H1 (cell line): ENCODE measurements at regions not wholly inside any gene's neighbourhood (a gene's known extent, or its start where the extent isn't known, plus 50 kb on each side); places are given as distances from the start of the nearest gene placed in this dataset.

Experiments used
- ASH2L ChIP-seq: fragments of 200-600, 300-600 bp; sonication (generic); IDR thresholded peaks from one replicate; pipeline ENCODE4 v1.7.1; 2017; ENCODE audit warnings: low read length
- CTBP2 ChIP-seq: IDR thresholded peaks from 2 replicates; pipeline ENCODE4 v1.7.0; 2011; ENCODE audit warnings: borderline replicate concordance, mild to moderate bottlenecking, moderate library complexity, mixed read lengths, low read length; ENCODE audit not compliant: insufficient read depth, insufficient read length
- GABPA ChIP-seq: IDR thresholded peaks from 2 replicates; pipeline ENCODE4 v1.6.1; 2011; ENCODE audit warnings: mild to moderate bottlenecking, low read length, moderate library complexity, borderline replicate concordance; ENCODE audit not compliant: insufficient read depth
- GTF2F1 ChIP-seq: IDR thresholded peaks from 2 replicates; pipeline ENCODE4 v1.6.1; 2012; ENCODE audit warnings: low read depth, low read length, improper control_type of control experiment, borderline replicate concordance
- KDM1A ChIP-seq: fragments of 200-600, 300-600 bp; sonication (generic); IDR thresholded peaks from 2 replicates; pipeline ENCODE4 v1.7.1; 2016; ENCODE audit warnings: mild to moderate bottlenecking, low read length, borderline replicate concordance
- TF ChIP-seq, protein P1 (sequence below): fragments of 300-600 bp; sonication (generic); IDR thresholded peaks from 2 replicates; pipeline ENCODE4 v1.7.1; 2012; ENCODE audit warnings: low read length, moderate library complexity, mild to moderate bottlenecking, inconsistent platforms; ENCODE audit not compliant: insufficient replicate concordance
- TF ChIP-seq, protein P2 (sequence below): IDR thresholded peaks from 2 replicates; pipeline ENCODE4 v1.6.1; 2012; ENCODE audit warnings: inconsistent platforms
- TF ChIP-seq, protein P3 (sequence below): IDR thresholded peaks from 2 replicates; pipeline ENCODE4 v1.6.1; 2011; ENCODE audit warnings: low read depth, mild to moderate bottlenecking, low read length; ENCODE audit not compliant: insufficient read depth

- TF ChIP-seq, protein P1, sequence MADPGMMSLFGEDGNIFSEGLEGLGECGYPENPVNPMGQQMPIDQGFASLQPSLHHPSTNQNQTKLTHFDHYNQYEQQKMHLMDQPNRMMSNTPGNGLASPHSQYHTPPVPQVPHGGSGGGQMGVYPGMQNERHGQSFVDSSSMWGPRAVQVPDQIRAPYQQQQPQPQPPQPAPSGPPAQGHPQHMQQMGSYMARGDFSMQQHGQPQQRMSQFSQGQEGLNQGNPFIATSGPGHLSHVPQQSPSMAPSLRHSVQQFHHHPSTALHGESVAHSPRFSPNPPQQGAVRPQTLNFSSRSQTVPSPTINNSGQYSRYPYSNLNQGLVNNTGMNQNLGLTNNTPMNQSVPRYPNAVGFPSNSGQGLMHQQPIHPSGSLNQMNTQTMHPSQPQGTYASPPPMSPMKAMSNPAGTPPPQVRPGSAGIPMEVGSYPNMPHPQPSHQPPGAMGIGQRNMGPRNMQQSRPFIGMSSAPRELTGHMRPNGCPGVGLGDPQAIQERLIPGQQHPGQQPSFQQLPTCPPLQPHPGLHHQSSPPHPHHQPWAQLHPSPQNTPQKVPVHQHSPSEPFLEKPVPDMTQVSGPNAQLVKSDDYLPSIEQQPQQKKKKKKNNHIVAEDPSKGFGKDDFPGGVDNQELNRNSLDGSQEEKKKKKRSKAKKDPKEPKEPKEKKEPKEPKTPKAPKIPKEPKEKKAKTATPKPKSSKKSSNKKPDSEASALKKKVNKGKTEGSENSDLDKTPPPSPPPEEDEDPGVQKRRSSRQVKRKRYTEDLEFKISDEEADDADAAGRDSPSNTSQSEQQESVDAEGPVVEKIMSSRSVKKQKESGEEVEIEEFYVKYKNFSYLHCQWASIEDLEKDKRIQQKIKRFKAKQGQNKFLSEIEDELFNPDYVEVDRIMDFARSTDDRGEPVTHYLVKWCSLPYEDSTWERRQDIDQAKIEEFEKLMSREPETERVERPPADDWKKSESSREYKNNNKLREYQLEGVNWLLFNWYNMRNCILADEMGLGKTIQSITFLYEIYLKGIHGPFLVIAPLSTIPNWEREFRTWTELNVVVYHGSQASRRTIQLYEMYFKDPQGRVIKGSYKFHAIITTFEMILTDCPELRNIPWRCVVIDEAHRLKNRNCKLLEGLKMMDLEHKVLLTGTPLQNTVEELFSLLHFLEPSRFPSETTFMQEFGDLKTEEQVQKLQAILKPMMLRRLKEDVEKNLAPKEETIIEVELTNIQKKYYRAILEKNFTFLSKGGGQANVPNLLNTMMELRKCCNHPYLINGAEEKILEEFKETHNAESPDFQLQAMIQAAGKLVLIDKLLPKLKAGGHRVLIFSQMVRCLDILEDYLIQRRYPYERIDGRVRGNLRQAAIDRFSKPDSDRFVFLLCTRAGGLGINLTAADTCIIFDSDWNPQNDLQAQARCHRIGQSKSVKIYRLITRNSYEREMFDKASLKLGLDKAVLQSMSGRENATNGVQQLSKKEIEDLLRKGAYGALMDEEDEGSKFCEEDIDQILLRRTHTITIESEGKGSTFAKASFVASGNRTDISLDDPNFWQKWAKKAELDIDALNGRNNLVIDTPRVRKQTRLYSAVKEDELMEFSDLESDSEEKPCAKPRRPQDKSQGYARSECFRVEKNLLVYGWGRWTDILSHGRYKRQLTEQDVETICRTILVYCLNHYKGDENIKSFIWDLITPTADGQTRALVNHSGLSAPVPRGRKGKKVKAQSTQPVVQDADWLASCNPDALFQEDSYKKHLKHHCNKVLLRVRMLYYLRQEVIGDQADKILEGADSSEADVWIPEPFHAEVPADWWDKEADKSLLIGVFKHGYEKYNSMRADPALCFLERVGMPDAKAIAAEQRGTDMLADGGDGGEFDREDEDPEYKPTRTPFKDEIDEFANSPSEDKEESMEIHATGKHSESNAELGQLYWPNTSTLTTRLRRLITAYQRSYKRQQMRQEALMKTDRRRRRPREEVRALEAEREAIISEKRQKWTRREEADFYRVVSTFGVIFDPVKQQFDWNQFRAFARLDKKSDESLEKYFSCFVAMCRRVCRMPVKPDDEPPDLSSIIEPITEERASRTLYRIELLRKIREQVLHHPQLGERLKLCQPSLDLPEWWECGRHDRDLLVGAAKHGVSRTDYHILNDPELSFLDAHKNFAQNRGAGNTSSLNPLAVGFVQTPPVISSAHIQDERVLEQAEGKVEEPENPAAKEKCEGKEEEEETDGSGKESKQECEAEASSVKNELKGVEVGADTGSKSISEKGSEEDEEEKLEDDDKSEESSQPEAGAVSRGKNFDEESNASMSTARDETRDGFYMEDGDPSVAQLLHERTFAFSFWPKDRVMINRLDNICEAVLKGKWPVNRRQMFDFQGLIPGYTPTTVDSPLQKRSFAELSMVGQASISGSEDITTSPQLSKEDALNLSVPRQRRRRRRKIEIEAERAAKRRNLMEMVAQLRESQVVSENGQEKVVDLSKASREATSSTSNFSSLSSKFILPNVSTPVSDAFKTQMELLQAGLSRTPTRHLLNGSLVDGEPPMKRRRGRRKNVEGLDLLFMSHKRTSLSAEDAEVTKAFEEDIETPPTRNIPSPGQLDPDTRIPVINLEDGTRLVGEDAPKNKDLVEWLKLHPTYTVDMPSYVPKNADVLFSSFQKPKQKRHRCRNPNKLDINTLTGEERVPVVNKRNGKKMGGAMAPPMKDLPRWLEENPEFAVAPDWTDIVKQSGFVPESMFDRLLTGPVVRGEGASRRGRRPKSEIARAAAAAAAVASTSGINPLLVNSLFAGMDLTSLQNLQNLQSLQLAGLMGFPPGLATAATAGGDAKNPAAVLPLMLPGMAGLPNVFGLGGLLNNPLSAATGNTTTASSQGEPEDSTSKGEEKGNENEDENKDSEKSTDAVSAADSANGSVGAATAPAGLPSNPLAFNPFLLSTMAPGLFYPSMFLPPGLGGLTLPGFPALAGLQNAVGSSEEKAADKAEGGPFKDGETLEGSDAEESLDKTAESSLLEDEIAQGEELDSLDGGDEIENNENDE = no peak
- TF ChIP-seq, protein P2, sequence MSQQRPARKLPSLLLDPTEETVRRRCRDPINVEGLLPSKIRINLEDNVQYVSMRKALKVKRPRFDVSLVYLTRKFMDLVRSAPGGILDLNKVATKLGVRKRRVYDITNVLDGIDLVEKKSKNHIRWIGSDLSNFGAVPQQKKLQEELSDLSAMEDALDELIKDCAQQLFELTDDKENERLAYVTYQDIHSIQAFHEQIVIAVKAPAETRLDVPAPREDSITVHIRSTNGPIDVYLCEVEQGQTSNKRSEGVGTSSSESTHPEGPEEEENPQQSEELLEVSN = no peak
- TF ChIP-seq GTF2F1 (no peak), CTBP2 (no peak), GABPA (no peak), ASH2L (no peak), KDM1A (no peak)
- TF ChIP-seq, protein P3, sequence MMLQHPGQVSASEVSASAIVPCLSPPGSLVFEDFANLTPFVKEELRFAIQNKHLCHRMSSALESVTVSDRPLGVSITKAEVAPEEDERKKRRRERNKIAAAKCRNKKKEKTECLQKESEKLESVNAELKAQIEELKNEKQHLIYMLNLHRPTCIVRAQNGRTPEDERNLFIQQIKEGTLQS = no peak
- TF ChIP-seq, all 59 proteins: peak for 0
These were observed 349.0 kb upstream of the AGA start (continued) for GRCh38 chr4:177791188-177791587.
